Right lobe of liver (tissue), 4 donors: ENCODE measurements at regions not wholly inside any gene's neighbourhood (a gene's known extent, or its start where the extent isn't known, plus 50 kb on each side); places are given as distances from the start of the nearest gene placed in this dataset.

Source experiments
- CTCF ChIP-seq, 4 donors: fragments of 200-600 bp in 3 of 4; fragments of 450-650 bp in 1 of 4; IDR thresholded peaks; one replicate each; pipeline versions ENCODE4 v1.5.1 to v1.8.0; 2016 to 2022; ENCODE audit warnings: antibody characterized with exemption in 4 of 4, mild to moderate bottlenecking in 2 of 4
- POLR2A ChIP-seq: fragments of 450-650 bp; IDR thresholded peaks from one replicate; pipeline ENCODE4 v1.6.1; 2017; ENCODE audit warnings: antibody characterized with exemption, mild to moderate bottlenecking
- donor health status: DM: no; HTN: no; CAD: no.
- donor health status: DM: no; HTN: no; CAD: no.
- donor health status: DM: no; HTN: yes; CAD: no.

GRCh38 chr3:94374439-94375161 lies 311.7 kb downstream of the NSUN3 start:
- TF ChIP-seq CTCF (IDR thresholded peaks at IDR 0.05), result no peak
- TF ChIP-seq POLR2A, result no peak
